NCI-H2107 treated with DMSO at 0.1 percent for 48 hours (cell line): ENCODE measurements at regions not wholly inside any gene's neighbourhood (a gene's known extent, or its start where the extent isn't known, plus 50 kb on each side); places are given as distances from the start of the nearest gene placed in this dataset.

Source experiments
- DNase-seq: peaks from one replicate; lab custom pipeline; 2025; ENCODE audit not compliant: unreplicated experiment; lab: John Stamatoyannopoulos, UW

DNA sequence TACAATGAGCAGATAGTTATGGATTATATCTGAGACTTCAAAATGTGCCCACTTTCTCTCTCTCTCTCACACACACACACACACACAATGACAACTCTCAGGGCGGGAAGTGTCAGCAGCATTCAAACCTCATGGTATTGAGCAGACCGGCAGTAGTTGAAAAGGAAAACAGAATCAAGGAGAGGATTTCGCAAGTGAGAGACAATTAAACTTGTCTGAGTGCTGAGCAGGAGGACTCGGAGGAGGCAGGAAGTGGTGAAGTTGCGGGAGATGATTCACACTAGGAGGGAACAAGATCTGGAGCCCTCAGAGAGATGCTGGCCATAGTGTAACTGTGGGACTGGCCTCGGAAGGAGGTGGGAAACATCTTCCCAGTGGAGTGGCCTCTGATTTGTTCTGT, 353.1 kb downstream of the EFNB2 start:
- DNase-seq, result no peak

DNA sequence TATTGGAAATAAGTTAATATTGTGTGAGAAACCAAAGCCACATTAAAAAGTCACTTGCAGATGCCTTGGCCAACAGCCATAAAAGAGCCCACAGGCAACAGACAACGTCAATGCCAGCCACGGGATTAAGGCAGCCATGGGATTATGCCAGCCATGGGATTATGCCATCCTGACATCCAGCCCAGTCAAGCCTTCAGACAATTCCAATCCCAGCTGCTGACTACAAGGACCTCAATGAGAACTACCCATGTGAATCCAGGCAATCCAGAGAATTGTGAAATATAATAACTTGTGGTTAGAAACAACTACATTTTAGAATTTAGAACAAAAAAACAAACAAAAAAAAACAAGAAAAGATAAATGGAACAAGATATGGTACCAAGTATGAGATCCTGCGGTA, 356.6 kb downstream of the EFNB2 start:
- no peak for DNase-seq

DNA sequence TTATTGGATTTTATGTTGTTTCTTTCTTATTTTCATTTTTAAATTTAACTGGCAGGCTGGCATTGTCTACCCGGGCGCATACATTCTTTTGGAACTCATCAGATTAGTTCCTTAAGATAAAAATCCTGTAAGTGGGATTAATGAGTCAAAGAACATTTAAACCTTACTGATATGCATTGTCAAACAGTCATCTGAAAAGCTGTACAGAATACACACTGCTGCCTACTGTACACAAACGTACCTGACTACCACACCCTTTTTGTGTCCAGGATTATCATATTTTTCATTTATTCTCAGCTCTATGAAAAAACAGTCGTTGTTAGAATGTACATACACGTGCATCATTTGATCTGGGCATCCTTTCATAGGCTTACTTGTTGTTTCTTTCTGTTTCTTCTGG, 358.3 kb downstream of the EFNB2 start:
- no peak for DNase-seq

DNA sequence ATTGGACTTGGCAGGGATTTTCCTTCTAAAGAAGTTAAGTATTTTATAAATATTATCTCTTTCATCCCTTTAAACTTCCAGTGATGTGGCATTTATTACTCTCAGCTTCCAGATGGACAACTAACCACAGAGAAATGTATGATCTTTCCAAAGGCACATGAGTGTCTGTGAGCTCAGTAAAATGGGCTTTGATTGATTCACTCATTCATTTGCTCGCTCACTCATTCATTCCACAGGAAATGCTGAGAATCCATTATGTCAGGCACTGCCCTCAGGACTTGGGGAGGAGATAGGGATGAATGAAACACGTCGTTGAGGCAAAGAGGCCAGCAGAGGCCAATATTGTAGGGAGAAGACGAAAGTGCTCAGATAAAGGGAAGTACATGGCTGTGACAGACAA, 359.3 kb downstream of the EFNB2 start:
- no peak for DNase-seq

DNA sequence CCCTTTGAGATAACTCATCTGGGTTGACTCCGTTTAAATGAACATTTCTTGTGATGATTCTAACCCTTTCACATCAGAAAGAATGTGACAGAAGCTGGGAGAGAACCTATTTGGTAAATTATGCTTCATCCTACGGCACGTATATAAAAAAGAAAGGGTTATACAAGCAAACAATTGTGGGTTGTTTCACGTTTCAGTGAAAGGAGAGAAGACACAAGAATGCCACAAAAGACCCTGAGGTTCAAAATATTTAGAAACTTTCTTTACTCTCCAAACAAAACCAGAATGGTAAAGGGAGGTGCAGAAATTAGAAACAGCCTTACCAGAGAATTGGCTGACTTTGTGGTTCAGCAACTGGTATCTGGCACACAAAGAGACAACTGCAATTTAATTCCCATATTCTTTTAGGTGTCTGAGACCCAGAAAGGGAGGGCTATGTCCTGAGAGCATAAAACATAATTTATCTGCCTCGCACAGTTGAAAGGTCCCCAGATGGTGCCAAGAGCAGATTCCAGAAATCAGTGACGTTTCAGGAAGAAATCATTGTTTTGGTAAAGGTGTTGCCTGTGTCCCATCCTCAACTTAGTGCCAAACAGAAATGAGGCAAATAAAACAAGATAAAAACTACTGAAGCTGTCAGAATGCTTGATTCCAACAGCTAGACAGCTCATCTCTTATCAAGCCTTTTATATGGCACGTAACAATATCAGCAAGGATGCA, 361.4 kb downstream of the EFNB2 start:
- DNase-seq, result no peak

DNA sequence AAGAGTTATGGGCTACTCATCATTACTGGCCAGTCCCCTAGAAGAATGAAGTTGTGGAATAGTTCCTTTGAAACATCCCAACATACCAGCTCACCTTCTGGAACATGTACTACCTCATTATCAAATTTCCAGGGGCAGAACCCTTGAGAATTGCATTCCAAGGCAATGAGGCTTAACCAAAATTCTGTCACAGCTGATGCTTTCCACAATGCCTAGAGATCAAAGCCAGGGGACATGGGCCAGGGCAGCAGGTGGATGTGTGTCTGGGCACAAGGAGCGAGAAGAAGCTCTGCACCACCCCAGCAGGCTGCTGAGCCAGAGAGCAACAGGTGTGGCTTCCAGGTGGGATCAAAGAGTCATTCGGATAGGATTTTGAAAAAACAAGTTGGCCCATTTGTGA, 362.1 kb downstream of the EFNB2 start:
- no peak for DNase-seq

DNA sequence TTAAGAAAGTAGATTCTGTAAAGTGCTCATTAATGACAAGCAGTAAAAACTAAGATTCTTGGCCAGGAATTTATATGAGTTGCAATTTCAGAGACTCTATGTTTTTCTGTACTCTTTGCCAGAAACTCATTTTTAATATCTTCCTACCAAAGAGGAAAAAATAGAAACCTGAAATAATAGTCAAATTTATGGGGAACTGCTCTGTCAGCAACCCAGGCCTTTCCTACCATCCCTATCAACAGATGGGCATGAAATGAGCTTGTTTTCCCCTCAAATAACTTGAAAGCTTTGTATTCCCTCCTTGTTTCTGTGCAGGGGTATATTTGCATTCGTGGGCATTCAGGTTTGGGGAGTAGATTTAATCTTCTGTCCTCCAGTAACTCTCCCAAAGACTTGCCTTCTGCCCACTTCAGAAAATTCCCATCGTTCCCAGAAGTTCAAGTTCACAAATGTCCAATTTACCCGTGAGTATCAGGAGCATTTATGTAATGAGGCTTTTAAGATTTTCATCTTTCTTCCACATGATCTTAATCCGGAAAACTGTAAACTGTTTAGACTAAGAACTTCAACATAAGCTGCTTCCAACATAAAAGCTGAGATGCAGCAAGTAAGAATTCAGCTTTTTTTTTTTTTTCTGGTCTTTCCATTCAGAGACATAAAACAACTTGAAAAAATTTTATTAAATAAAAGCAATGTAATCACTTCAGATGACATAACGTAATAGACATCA, 363.1 kb downstream of the EFNB2 start:
- DNase-seq, result no peak

DNA sequence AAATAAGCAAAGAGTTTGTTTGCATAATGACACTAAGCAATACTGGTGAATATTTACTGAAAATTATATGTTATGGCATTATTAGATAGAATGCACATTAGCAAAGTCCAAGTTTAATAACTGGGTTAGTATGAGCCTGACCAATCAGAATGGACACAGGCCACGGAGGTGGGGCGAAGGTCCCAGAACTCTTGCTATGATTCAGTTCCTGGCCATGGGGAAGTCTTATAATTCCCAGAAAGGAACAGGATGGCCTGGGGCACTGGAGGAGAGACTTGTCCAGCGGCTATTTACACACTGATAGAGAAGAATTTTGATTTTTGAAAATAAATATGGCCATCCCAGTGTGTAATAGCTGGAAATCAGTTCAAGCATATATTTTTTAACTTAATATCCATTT, 372.0 kb downstream of the EFNB2 start:
- no peak for DNase-seq

DNA sequence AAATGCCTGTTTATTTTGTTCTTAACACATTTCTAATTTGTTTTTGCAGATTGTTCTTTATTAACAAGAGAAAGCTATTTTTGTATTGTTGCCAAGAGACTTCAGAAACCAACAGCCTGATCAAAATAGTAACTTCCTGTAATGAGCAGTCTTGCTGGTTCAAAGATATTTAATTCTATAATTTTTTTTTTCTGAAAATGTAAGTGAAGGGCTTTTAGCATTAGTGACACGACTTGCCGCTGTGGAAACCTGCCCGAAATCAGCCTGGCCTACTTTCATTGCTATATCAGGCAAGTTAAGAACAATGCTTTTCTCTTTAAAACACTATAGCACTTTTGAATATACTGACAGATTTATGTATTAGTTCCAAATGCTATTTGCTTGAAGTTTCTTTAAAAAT, 374.3 kb downstream of the EFNB2 start:
- no peak for DNase-seq

DNA sequence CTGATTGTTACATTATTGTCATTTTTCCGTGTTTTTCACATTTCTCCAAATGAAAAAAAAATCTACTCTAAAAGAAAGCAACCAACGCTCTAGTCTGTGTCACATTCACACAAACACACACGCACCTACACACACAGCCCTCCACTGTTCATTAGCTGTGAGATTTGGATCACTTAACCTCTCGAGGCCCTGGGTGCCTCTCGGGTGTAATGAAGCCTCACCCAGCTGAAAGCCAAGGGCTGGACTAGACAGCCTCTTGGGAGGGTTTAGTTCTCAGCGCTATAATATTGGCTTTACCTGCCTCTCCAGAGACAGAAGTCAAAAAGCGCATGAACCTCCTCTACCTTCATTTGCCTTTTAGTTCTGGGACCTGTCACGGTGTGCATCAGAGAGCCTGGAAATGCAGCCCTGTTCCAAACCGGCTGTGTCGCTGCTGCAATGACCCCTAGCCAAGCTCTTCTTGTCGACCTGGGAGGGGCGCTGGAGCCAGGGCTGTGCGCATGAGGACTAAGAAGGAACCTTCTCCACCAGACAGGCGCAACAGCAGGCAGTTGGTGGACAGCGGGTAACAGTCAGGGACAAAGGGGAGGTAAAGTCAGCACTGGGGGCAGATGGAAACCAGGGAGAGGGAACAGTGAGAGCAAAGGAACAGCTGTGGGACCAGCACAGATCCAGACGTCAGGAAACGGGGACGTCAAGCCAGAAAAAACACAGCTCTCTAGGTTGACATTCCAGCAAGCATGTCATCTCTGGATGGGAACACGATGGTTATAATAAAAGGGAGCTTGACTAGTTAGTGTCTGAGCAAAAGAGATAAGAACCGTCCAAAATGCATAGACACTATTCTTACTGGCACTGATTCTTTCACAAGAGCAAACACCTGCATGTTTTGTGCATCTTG, 375.9 kb downstream of the EFNB2 start:
- DNase-seq, result no peak

DNA sequence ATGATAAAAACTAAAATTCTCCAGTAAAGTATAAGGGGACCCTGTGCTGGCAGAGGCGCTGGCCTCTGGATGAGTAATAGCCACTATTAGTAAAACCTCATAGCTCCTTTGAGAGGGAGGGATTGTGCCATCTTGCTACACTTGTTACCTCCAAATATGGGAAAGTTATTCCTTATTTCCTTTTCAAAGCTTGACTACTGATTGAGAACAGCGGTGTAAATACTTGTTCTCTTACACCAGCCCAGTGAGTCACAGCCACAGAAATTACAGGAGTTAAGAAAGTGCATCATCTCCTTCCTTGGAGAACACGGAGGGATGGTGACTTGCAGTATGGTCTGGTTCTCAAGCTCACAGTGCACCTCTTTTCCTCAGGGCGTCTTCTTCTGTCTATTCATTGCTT, 379.0 kb downstream of the EFNB2 start:
- DNase-seq, result no peak

DNA sequence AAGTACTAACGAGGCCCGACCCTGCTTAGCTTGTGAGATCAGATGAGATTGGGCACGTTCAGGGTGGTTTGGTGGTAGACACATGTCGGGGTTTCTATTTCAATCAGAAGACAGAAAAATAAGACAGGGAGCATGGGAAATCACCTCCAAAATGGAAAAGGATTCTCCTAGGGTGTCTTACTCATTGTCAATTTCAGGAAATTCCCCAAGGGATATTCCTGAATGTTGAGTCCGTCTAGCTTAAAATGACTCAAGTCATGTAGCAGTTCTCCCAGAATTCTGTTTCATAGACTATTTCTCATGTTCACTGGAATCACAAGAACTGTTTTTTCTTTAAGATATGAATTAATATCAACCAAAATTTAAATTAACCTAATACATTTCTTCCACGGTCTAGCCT, 380.1 kb downstream of the EFNB2 start:
- no peak for DNase-seq

DNA sequence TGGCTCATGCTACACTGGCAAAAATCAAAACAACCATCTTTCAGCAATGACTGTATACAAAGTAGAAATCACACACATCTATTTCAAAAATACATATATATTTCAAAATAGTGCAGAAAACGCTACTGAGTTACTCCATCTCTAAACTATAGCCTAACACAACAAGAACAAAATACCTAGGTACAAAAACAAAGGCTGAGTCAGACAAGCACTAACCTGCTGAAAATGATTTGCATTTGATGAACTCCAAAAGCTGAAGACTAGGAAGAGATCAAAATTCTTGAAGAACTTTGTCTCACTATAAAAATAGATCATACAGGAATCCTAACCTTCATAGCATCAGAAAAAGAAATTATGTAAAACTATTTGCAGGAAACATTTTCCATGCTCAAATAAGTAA, 381.6 kb downstream of the EFNB2 start:
- DNase-seq, result no peak

DNA sequence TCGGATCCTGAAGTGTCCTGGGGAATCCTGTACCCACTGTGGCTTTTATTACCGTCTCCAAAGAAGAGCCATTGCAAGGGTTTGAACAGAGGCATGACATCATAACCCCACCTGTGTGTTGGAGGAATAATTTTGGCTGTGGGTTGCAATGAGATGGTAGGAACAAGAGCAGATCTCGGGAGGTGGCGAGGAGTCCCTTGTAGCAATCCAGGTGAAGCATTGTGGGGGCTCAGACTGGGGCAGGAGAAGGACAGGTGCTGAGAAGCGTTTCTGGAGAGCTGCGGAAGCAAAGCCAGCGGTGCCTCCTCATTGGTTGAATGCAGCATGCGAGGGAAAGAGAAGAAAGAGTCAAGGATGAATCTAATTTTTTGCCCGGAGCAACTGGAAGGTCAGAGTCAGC, 382.4 kb downstream of the EFNB2 start:
- DNase-seq, result no peak

DNA sequence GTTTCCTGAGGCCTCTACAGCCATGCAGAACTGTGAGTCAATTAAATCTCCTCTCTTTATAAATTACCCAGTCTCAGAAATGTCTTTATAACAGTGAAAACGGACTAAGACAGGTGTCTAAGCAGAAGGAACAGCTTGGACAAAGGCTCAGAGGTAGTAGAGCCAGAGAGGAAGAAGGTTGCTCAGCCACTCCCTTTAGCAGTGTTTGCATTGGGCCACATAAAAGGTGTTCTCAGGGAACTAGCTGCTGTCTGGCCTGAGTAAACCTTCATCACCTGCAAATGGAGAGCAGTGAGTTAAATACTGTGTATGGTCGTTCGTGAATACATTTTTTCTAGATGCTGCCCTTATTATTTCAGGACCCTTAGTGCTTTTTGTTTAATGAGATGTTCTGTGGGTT, 383.4 kb downstream of the EFNB2 start:
- no peak for DNase-seq

DNA sequence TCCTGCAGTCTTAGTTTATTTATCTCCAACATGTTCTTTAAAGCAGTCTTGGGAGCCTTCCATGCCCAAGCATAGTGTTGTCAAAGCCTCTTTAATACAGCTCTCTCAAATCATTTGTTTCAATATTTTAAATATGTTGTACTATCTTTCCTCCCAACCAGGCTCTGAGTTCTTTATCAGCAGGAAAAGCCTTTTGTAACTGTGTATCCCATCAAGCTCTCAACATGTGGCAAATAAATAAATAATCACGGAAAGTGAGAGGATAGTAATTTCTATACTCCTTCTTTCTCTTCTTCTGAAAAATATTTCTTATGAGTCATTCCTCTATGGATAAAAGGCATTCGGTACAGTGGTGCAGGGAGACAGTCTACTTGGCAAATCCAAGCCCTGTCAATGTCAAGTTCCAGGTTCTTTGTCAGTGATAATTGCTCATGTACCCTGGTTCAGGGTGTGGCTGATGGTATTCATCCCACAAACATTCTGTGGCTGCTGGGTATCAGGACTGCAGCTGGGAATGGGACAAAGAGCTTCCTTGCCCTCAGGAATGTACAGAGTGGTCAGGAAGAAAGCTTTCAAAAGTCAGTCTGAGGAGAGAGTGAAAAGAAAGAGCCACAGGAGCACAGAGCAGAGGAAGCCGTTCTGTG, 384.3 kb downstream of the EFNB2 start:
- no peak for DNase-seq

DNA sequence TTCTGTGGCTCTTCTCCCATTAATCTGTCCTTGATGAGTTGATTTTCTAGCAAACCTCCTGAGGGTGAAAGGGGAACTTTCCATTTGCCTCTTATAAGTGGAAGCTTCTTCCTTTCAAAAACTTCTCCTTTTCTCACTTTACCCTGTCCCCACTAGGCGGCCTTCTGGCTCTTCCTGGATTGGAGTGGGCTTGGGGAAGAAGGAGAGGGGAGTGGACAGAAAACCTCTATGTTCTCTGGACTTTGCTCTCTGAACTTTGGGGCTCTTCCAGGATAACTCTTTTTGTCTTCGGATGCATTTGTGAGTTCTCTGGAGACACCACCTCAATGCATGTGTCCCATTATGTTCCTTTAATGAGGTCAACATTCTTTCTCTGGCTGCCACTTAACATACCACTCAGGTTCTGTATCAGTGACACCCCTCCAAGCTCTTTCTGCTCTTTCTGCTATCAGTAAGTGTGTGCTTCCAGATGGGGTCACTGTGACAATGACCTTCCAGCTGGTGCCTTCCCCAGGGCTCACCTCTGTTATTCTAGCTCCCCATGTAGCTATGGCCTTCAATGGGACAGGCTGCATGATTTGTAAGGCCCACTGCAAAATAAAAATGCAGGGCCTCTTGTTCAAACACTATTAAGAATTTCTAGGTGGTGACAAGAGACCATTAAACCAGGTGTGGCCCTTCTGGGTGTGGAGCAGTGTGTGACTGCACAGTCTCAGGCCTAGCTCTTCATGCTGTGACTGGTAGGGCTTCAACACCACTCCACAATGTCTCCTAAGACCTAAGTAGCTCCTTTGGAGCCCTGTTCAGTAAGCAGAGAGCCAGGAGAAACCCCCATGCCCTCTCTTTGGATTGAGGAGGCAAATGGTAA, 389.2 kb downstream of the EFNB2 start:
- no peak for DNase-seq

DNA sequence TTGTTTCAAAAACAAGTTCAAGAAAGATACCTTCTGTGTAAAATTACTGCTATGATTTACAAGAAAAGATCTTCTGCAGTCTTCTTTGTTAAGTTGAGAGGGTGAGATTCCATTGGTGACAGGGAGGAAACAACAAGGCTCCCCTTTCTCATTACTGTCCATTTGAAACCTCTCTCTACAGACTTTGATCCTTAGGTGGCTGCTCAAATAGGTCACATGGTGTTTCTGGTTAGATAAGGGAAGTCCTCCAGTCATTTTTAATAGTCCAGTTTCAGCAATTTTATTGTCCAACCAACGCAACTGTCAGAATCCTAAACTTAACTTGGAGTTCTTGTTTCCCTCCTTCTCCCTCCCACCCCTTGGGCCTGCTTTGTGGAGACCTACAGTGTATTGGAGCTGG, 390.4 kb downstream of the EFNB2 start:
- no peak for DNase-seq

DNA sequence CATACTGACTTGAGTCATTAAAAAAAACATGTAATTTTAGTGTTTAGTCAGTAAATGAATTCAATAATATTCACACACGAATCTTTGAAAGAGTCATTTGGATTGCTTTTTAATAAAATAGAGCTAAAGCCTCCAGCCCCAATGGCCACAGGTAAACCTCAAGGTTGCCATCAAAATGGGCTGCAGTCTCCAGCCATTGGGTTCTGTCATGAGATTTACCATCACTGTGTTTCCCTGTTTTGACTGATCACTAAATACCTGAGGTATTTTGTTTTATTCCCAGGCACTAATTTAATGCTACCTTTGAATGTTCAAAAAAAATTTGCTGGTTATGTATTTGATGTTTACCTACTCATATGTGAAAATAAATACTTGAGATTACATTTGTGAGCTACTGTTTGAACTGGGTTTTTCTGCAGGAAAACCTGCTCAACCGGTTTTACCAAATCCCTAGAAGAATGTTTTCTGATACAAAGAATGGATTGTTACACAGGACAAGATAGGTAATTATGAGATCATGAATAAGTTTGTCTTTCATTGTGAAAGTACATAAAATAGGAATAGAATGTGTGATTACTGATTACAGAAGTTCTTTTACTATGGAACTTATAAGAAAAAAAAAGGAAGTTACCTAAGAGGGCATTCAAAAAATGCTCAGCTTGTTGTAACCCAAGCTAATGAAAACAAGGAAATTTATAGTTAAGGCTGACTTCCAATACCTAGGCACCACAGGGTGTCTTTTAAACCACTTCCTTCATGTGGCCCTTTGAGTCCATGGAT, 391.3 kb downstream of the EFNB2 start:
- no peak for DNase-seq

DNA sequence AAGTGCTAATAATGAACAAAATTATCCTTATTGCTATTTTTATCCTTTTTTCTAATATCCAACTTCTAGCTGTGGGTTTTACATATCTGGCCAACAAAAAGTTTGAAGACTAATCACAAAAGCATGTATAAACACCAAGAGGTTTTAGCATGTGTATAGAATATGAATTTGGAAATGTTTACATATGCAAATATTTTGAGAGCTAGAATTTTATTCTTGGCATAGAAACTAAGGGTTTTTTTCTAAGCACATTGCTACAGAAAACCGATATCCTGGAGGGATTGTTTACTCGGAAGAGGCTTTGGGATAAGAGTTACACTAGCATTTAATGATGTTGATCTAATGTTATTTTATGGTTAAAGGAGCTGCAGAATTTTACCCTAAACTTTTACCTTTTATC, 392.1 kb downstream of the EFNB2 start:
- DNase-seq, result no peak
